GM12878 (cell line): ENCODE measurements at regions not wholly inside any gene's neighbourhood (a gene's known extent, or its start where the extent isn't known, plus 50 kb on each side); places are given as distances from the start of the nearest gene placed in this dataset.

Source experiments
- ATAC-seq: fragments of 200-7000 bp; cut with Tn5 transposase; 3 replicates; pipeline ENCODE4 v1.9.1; 2020; ENCODE audit warnings: mild to moderate bottlenecking, moderate library complexity
- BruUV-seq: library from RNA; stranded (reverse); fragments of 400-500 nt; replicated peaks from 2 replicates; lab custom pipeline; 2021; lab: Mats Ljungman, UMichigan
- CTCF ChIA-PET: fragments of 300-600 bp; sonication (Branson Sonifier 250); formaldehyde crosslinking; extraction: SDS; loops from one replicate; lab custom pipeline; 2021; ENCODE audit warnings: inconsistent platforms; lab: Yijun Ruan, JAX
- POLR2A ChIA-PET: fragments of 350-600 bp; formaldehyde crosslinking; extraction: SDS; loops from one replicate; lab custom pipeline; 2021; ENCODE audit warnings: inconsistent platforms; lab: Charles Lee
- RAD21 ChIA-PET: fragments of 300-600 bp; sonication (Branson Sonifier 250); formaldehyde crosslinking; loops from one replicate; lab custom pipeline; 2023; ENCODE audit warnings: antibody characterized with exemption; ENCODE audit not compliant: unreplicated experiment; lab: Charles Lee
- SMC1A ChIA-PET: fragments of 300-600 bp; sonication (Branson Sonifier 250); formaldehyde crosslinking; loops from one replicate; lab custom pipeline; 2023; ENCODE audit not compliant: unreplicated experiment, uncharacterized antibody; lab: Charles Lee
- DNase-seq: peaks from one replicate; pipeline ENCODE4 v3.0.0-alpha.2; 2011; ENCODE audit warnings: low read depth, low spot score
- FAIRE-seq: peaks from 3 replicates; lab custom pipeline; 2011; peaks lifted over from hg19 to GRCh38; lab: Jason Lieb, UNC
- H2AFZ ChIP-seq: 2 replicates; pipeline ENCODE4 v1.6.0; 2011; ENCODE audit warnings: low read depth, low read length, control low read depth; ENCODE audit not compliant: control insufficient read depth
- H3K27ac ChIP-seq: 2 replicates; pipeline ENCODE4 v1.5.1; 2011; ENCODE audit warnings: control low read depth; ENCODE audit not compliant: control insufficient read depth, insufficient read depth
- H3K27me3 ChIP-seq, 2 experiments: replicated peaks in 1 of 2; 2 replicates each; pipeline versions ENCODE4 v1.6.0 to v1.6.1; 2011; ENCODE audit warnings: low read length in 1 of 2; ENCODE audit not compliant: control insufficient read depth in 2 of 2, insufficient read depth in 2 of 2
- H3K36me3 ChIP-seq, 2 experiments: 2 replicates each; pipeline ENCODE4 v1.5.1; 2011; ENCODE audit warnings: low read length in 1 of 2; ENCODE audit not compliant: control insufficient read depth in 2 of 2, insufficient read depth in 2 of 2
- H3K4me1 ChIP-seq: 2 replicates; pipeline ENCODE4 v1.6.1; 2011; ENCODE audit warnings: mild to moderate bottlenecking, low read length, moderate library complexity, mixed read lengths; ENCODE audit not compliant: control insufficient read depth, insufficient read depth
- H3K4me2 ChIP-seq: 2 replicates; pipeline ENCODE4 v1.6.0; 2011; ENCODE audit warnings: control low read depth; ENCODE audit not compliant: control insufficient read depth, insufficient read depth
- H3K4me3 ChIP-seq: fragments of 200-600 bp; sonication (generic); 2 replicates; pipeline ENCODE4 v1.5.1; 2016
- H3K79me2 ChIP-seq: 2 replicates; pipeline ENCODE4 v1.6.0; 2011; ENCODE audit warnings: low read length; ENCODE audit not compliant: control insufficient read depth, insufficient read depth
- H3K9ac ChIP-seq: 2 replicates; pipeline ENCODE4 v1.8.0; 2011; ENCODE audit warnings: low read length, control low read depth, mixed read lengths; ENCODE audit not compliant: control insufficient read depth, insufficient read depth
- H3K9me3 ChIP-seq: replicated peaks from 3 replicates; pipeline ENCODE4 v1.5.1; 2011; ENCODE audit warnings: mild to moderate bottlenecking, low read length; ENCODE audit not compliant: control insufficient read depth, insufficient read depth
- H4K20me1 ChIP-seq: 2 replicates; pipeline ENCODE4 v1.6.0; 2011; ENCODE audit not compliant: control insufficient read depth, insufficient read depth
- CBX5 ChIP-seq: sonication (generic); IDR thresholded peaks from 2 replicates; pipeline ENCODE4 v1.6.1; 2016; ENCODE audit warnings: low read depth, moderate library complexity, mild to moderate bottlenecking, inconsistent platforms
- DPF2 ChIP-seq: fragments of 450-650 bp; IDR thresholded peaks from 2 replicates; pipeline ENCODE4 v1.6.1; 2017; ENCODE audit warnings: mild to moderate bottlenecking
- GATAD2B ChIP-seq: fragments of 450-650 bp; conservative IDR thresholded peaks from 2 replicates; pipeline ENCODE4 v1.6.1; 2017; ENCODE audit warnings: low read depth, mild to moderate bottlenecking, moderate library complexity
- KAT2A ChIP-seq: conservative IDR thresholded peaks from 2 replicates; pipeline ENCODE4 v1.6.1; 2011; ENCODE audit warnings: low read depth, low read length; ENCODE audit not compliant: control insufficient read depth
- POU2F2 ChIP-seq: IDR thresholded peaks from 3 replicates; pipeline ENCODE4 v1.6.1; 2011; ENCODE audit warnings: low read depth, mild to moderate bottlenecking, low read length, borderline replicate concordance
- RB1 ChIP-seq: fragments of 450-650 bp; formaldehyde crosslinking; IDR thresholded peaks from 2 replicates; pipeline ENCODE4 v1.6.1; 2017; ENCODE audit warnings: mild to moderate bottlenecking, borderline replicate concordance
- ZSCAN29 ChIP-seq: fragments of 450-650 bp; IDR thresholded peaks from 2 replicates; pipeline ENCODE4 v1.6.1; 2017; ENCODE audit warnings: mild to moderate bottlenecking, moderate library complexity
- WGBS: methylation state at CpG from one replicate; pipeline ENCODE4 v1.1.6; 2016; ENCODE audit warnings: low lambda C conversion rate; ENCODE audit not compliant: insufficient replicate concordance, insufficient coverage; ENCODE audit errors: missing lambda C conversion rate; 5-methylcytosine and 5-hydroxymethylcytosine counted together
- in situ Hi-C: fragments of 300-500 bp; cut with MboI; formaldehyde crosslinking; loops from 9 replicates; pipeline ENCODE4 v1.14.3; 2018; ENCODE audit warnings: mixed read lengths
- intact Hi-C: fragments of 100-400 bp; cut with micrococcal nuclease; formaldehyde crosslinking; loops from one replicate; pipeline ENCODE4 v1.14.2; 2022; ENCODE audit not compliant: unreplicated experiment
- TF ChIP-seq, protein P1 (sequence below): fragments of 450-650 bp; IDR thresholded peaks from 2 replicates; pipeline ENCODE4 v1.6.1; 2017; ENCODE audit warnings: antibody characterized with exemption, mild to moderate bottlenecking, moderate library complexity

DNA sequence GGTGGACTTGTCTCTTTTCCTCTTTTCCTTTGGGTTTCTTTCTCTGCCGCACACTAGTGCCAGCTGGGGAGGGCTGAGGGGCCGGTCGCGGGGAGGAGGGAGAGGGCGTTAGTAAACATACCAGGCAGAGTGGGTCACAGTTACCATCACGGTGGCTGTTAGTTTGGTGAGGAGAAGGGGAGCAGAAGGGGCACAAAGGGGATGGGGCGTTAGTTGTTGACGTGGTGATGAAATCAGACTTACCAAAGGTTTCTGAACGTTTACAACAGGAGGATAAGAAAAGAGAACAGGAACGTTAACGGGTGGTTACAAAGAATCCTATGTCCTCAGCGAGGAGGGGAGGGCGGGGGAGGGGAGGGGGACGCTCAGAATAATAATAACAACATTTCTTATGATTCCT, 77.9 kb downstream of the PTPRS start (continued):
- TF ChIP-seq RB1 (no peak), POU2F2 (no peak), ZSCAN29 (no peak), DPF2 (no peak), KAT2A (no peak), CBX5 (no peak)
- TF ChIP-seq, protein P1, sequence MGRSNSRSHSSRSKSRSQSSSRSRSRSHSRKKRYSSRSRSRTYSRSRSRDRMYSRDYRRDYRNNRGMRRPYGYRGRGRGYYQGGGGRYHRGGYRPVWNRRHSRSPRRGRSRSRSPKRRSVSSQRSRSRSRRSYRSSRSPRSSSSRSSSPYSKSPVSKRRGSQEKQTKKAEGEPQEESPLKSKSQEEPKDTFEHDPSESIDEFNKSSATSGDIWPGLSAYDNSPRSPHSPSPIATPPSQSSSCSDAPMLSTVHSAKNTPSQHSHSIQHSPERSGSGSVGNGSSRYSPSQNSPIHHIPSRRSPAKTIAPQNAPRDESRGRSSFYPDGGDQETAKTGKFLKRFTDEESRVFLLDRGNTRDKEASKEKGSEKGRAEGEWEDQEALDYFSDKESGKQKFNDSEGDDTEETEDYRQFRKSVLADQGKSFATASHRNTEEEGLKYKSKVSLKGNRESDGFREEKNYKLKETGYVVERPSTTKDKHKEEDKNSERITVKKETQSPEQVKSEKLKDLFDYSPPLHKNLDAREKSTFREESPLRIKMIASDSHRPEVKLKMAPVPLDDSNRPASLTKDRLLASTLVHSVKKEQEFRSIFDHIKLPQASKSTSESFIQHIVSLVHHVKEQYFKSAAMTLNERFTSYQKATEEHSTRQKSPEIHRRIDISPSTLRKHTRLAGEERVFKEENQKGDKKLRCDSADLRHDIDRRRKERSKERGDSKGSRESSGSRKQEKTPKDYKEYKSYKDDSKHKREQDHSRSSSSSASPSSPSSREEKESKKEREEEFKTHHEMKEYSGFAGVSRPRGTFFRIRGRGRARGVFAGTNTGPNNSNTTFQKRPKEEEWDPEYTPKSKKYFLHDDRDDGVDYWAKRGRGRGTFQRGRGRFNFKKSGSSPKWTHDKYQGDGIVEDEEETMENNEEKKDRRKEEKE, result no peak
- TF ChIP-seq, all 136 proteins: peak for 0

DNA sequence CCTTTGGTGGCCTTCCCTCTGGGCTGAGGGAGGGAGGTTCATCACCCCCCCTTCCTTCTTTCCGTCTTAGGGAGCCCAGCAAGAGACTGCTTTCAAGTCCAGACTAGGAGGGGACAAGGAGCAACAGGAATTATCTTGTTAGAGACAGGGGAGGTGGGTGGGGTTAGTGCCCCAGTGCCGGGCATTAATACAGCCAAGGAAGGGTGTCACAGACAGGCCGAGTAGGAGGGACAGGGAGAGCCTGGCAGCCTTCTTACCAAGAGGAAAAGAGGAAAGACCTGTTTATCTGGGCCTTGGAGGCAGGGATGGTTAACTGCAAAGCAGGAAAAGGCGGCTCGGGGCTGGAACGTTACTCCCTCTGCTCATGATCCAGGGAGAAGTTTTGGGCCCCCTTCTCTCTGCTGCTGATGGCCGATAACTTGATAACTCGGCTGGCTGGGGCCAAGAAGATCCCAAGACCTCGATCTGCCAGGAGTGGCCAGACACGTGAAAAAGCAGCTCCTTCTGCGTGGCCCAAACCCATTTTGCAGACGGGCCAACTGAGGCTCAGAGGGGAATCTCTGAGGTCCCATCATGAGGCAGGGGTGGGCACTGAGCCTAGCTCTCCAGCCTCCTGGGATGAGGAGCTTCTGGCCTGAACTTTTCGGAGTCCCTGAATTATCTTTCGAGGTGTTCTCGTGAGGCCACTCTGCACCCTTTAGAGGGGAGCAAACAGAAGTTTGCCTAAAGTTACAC, 79.3 kb downstream of the PTPRS start:
- BruUV-seq, result no TSS peak
- H3K36me3 ChIP-seq, result no peaks in the 10 kb centered on the region; a peak in 1 of 4 replicates
- SMC1A ChIA-PET, result no interaction called here
- H3K9me3 ChIP-seq, result no peaks in the 10 kb centered on the region
- no peak overlapping the region for H3K27ac ChIP-seq
- ATAC-seq, result no peak
- DNase-seq, result no peak
- CTCF ChIA-PET, result no interaction called here
- no peaks in the 10 kb centered on the region for H4K20me1 ChIP-seq
- WGBS, result 37% methylated on average over 15 of the region's 15 CpGs
- intact Hi-C loops, result no loop called here
- no peak overlapping the region for H3K4me3 ChIP-seq
- H3K27me3 ChIP-seq, result no peaks in the 10 kb centered on the region; a peak in 1 of 4 replicates
- no peaks in the 10 kb centered on the region for H3K79me2 ChIP-seq
- TF ChIP-seq GATAD2B, result no peak
- FAIRE-seq, result no peak
- RAD21 ChIA-PET, result no interaction called here
- H3K9ac ChIP-seq, result no peak overlapping the region
- in situ Hi-C loops, result no loop called here
- H3K4me1 ChIP-seq, result no peaks in the 10 kb centered on the region
- no peak overlapping the region for H2AFZ ChIP-seq
- H3K4me2 ChIP-seq, result no peak overlapping the region
- POLR2A ChIA-PET, result no interaction called here
